BE2C (cell line): ENCODE measurements at regions not wholly inside any gene's neighbourhood (a gene's known extent, or its start where the extent isn't known, plus 50 kb on each side); places are given as distances from the start of the nearest gene placed in this dataset.

Experiments
- DNase-seq: peaks from one replicate; pipeline ENCODE4 v3.0.0-alpha.2; 2020
- H3K27me3 ChIP-seq: fragments of 250-450 bp; sonication (Bioruptor Pico); 2 replicates; pipeline ENCODE4 v1.5.1; 2020; ENCODE audit warnings: mild to moderate bottlenecking
- H3K36me3 ChIP-seq: fragments of 250-450 bp; sonication (Bioruptor Pico); 2 replicates; pipeline ENCODE4 v1.5.1; 2020; ENCODE audit warnings: mild to moderate bottlenecking
- H3K4me1 ChIP-seq: fragments of 250-450 bp; sonication (Bioruptor Pico); 2 replicates; pipeline ENCODE4 v1.5.1; 2020
- H3K4me3 ChIP-seq: 2 replicates; pipeline ENCODE4 v1.5.1; 2011; ENCODE audit warnings: low read depth, low read length
- H3K9me3 ChIP-seq: fragments of 250-450 bp; sonication (Bioruptor Pico); 2 replicates; pipeline ENCODE4 v1.5.1; 2020
- CTCF ChIP-seq: IDR thresholded peaks from 2 replicates; pipeline ENCODE4 v1.5.1; 2012; ENCODE audit warnings: mild to moderate bottlenecking, low read depth, low read length

GRCh38 chr16:86080982-86081381 is 182.0 kb downstream of the IRF8 start:
- DNase-seq, result no peak
- H3K27me3 ChIP-seq, result no peaks in the 10 kb centered on the region
- TF ChIP-seq CTCF, result no peak
- no peak overlapping the region for H3K4me3 ChIP-seq
- no peaks in the 10 kb centered on the region; the same call in 1 of the 2 replicates for H3K9me3 ChIP-seq
- no peaks in the 10 kb centered on the region for H3K36me3 ChIP-seq
- no peaks in the 10 kb centered on the region for H3K4me1 ChIP-seq

- no peak for TF ChIP-seq CTCF
- H3K36me3 ChIP-seq, result no peaks in the 10 kb centered on the region
- no peaks in the 10 kb centered on the region; the same call in 1 of the 2 replicates for H3K9me3 ChIP-seq
- no peak overlapping the region for H3K4me3 ChIP-seq
- H3K4me1 ChIP-seq, result no peaks in the 10 kb centered on the region
- DNase-seq, result no peak
- no peaks in the 10 kb centered on the region for H3K27me3 ChIP-seq
Observed at GRCh38 chr16:86082418-86083030, 183.6 kb downstream of the IRF8 start.

- TF ChIP-seq CTCF, result no peak
- H3K4me3 ChIP-seq, result no peak overlapping the region
- no peaks in the 10 kb centered on the region; the same call in 1 of the 2 replicates for H3K9me3 ChIP-seq
- no peak for DNase-seq
- H3K27me3 ChIP-seq, result no peaks in the 10 kb centered on the region
- no peaks in the 10 kb centered on the region for H3K36me3 ChIP-seq
- H3K4me1 ChIP-seq, result no peaks in the 10 kb centered on the region
Observed at GRCh38 chr16:86083382-86084002, 184.5 kb downstream of the IRF8 start.

- no peaks in the 10 kb centered on the region for H3K27me3 ChIP-seq
- no peaks in the 10 kb centered on the region for H3K36me3 ChIP-seq
- H3K4me3 ChIP-seq, result no peak overlapping the region
- H3K9me3 ChIP-seq, result no peaks in the 10 kb centered on the region; the same call in 1 of the 2 replicates
- TF ChIP-seq CTCF, result no peak
- no peaks in the 10 kb centered on the region for H3K4me1 ChIP-seq
- no peak for DNase-seq
Observed at GRCh38 chr16:86085161-86085611, 186.2 kb downstream of the IRF8 start.

GRCh38 chr16:86085795-86086194 is 186.8 kb downstream of the IRF8 start:
- no peak for DNase-seq
- Histone ChIP-seq H3K36me3 (no peaks in the 10 kb centered on the region), H3K9me3 (no peaks in the 10 kb centered on the region; the same call in 1 of the 2 replicates), H3K27me3 (no peaks in the 10 kb centered on the region), H3K4me1 (no peaks in the 10 kb centered on the region), H3K4me3 (no peak overlapping the region)
- TF ChIP-seq CTCF, result no peak

GRCh38 chr16:86086471-86086870 is 187.5 kb downstream of the IRF8 start:
- no peaks in the 10 kb centered on the region for H3K4me1 ChIP-seq
- H3K27me3 ChIP-seq, result no peaks in the 10 kb centered on the region
- H3K36me3 ChIP-seq, result no peaks in the 10 kb centered on the region
- no peaks in the 10 kb centered on the region; the same call in 1 of the 2 replicates for H3K9me3 ChIP-seq
- no peak for TF ChIP-seq CTCF
- DNase-seq, result no peak
- H3K4me3 ChIP-seq, result no peak overlapping the region
